K562 (cell line): ENCODE measurements at regions not wholly inside any gene's neighbourhood (a gene's known extent, or its start where the extent isn't known, plus 50 kb on each side); places are given as distances from the start of the nearest gene placed in this dataset.
A peak's percentile ranks its signal among the peaks of the same experiment; 100 is the strongest.

Experiments
- ATAC-seq: fragments of 200-7000 bp; cut with Tn5 transposase; 3 replicates; pipeline ENCODE4 v1.9.1; 2020; ENCODE audit warnings: moderate library complexity
- BruUV-seq: library from RNA; stranded (reverse); fragments of 400-500 nt; replicated peaks from 2 replicates; lab custom pipeline; 2021; lab: Mats Ljungman, UMichigan
- CTCF ChIA-PET: fragments of 300-600 bp; formaldehyde crosslinking; extraction: SDS; loops from one replicate; lab custom pipeline; 2021; ENCODE audit warnings: low intra/inter-chr PET ratio; lab: Yijun Ruan, JAX
- POLR2A ChIA-PET: fragments of 300-600, 350-650 bp; sonication (Branson Sonifier 250); formaldehyde crosslinking; extraction: SDS; loops from one replicate; lab custom pipeline; 2021; ENCODE audit warnings: antibody characterized with exemption, inconsistent platforms; lab: Yijun Ruan, JAX
- DNase-seq, 4 experiments: peaks; one replicate each; pipeline versions ENCODE4 v3.0.0 to v3.0.0-alpha.2; 2011 to 2018; ENCODE audit warnings: low spot score in 3 of 4, mixed read lengths in 3 of 4; ENCODE audit errors: extremely low read depth in 1 of 4
- FAIRE-seq: peaks from 2 replicates; lab custom pipeline; 2011; peaks lifted over from hg19 to GRCh38; lab: Jason Lieb, UNC
- H2AFZ ChIP-seq: 2 replicates; pipeline ENCODE4 v1.6.0; 2011; ENCODE audit warnings: low read depth, low read length, control low read depth, inconsistent platforms
- H3K27ac ChIP-seq: fragments of 200-600 bp; 3 replicates; pipeline ENCODE4 v1.8.0; 2011; ENCODE audit warnings: low read depth, mild to moderate bottlenecking, control low read depth, inconsistent platforms, low read length, moderate library complexity, mixed read lengths; ENCODE audit errors: extremely low read depth
- H3K27me3 ChIP-seq, 2 experiments: fragments of 300-600 bp in 1 of 2; 2 replicates in 1 of 2; 3 replicates in 1 of 2; pipeline versions ENCODE4 v1.6.0 to v1.8.0; 2011; ENCODE audit warnings: inconsistent platforms in 2 of 2, low read length in 2 of 2, mild to moderate bottlenecking in 1 of 2, mixed read lengths in 1 of 2, moderate library complexity in 1 of 2; ENCODE audit not compliant: control insufficient read depth in 2 of 2, insufficient read depth in 2 of 2
- H3K36me3 ChIP-seq: fragments of 300-600 bp; 3 replicates; pipeline ENCODE4 v1.8.0; 2011; ENCODE audit warnings: mild to moderate bottlenecking, low read length, inconsistent platforms; ENCODE audit not compliant: control insufficient read depth, insufficient read depth
- H3K4me1 ChIP-seq, 2 experiments: fragments of 200-600 bp in 1 of 2; replicated peaks in 1 of 2; 2 replicates in 1 of 2; 3 replicates in 1 of 2; pipeline versions ENCODE4 v1.5.1 to v1.8.0; 2011; ENCODE audit warnings: inconsistent platforms in 2 of 2, low read length in 2 of 2, mild to moderate bottlenecking in 1 of 2, mixed read lengths in 1 of 2, moderate library complexity in 1 of 2; ENCODE audit not compliant: control insufficient read depth in 2 of 2, insufficient read depth in 2 of 2
- H3K4me2 ChIP-seq: 2 replicates; pipeline ENCODE4 v1.6.1; 2011; ENCODE audit warnings: low read length, control low read depth, inconsistent platforms, mixed read lengths; ENCODE audit not compliant: insufficient read depth
- H3K4me3 ChIP-seq: fragments of 200-600 bp; sonication (generic), shearing (Covaris generic); 2 replicates; pipeline ENCODE4 v1.5.1; 2016; ENCODE audit warnings: control low read depth, inconsistent platforms
- H3K79me2 ChIP-seq: fragments of 200-600 bp; 3 replicates; pipeline ENCODE4 v1.8.0; 2011; ENCODE audit warnings: low read length, inconsistent platforms; ENCODE audit not compliant: control insufficient read depth, insufficient read depth
- H3K9ac ChIP-seq, 2 experiments: 2 replicates each; pipeline versions ENCODE4 v1.6.0 to v1.6.1; 2011; ENCODE audit warnings: low read depth in 2 of 2, low read length in 2 of 2, control low read depth in 1 of 2, inconsistent platforms in 1 of 2, mild to moderate bottlenecking in 1 of 2, mixed read lengths in 1 of 2; ENCODE audit not compliant: insufficient read depth in 1 of 2
- H3K9me1 ChIP-seq: one replicate; pipeline ENCODE4 v1.6.0; 2011; ENCODE audit warnings: inconsistent platforms, mild to moderate bottlenecking, low read length, moderate library complexity; ENCODE audit not compliant: control insufficient read depth, insufficient read depth
- H3K9me3 ChIP-seq: replicated peaks from 2 replicates; pipeline ENCODE4 v1.5.1; 2011; ENCODE audit warnings: low read depth, low read length, inconsistent platforms; ENCODE audit not compliant: control insufficient read depth, insufficient read depth
- H4K20me1 ChIP-seq: replicated peaks from 2 replicates; pipeline ENCODE4 v1.6.1; 2011; ENCODE audit warnings: low read length, inconsistent platforms, mixed read lengths; ENCODE audit not compliant: control insufficient read depth, insufficient read depth
- BACH1 ChIP-seq: fragments of 200-800 bp; sonication (Bioruptor generic); IDR thresholded peaks from 2 replicates; pipeline ENCODE4 v1.6.1; 2016; ENCODE audit warnings: missing genetic modification characterization, missing compliant biosample characterization
- C11orf30 ChIP-seq: fragments of 450-650 bp; IDR thresholded peaks from 2 replicates; pipeline ENCODE4 v1.6.1; 2016; ENCODE audit warnings: low read depth, mild to moderate bottlenecking
- CBFA2T3 ChIP-seq: fragments of 450-650 bp; IDR thresholded peaks from 2 replicates; pipeline ENCODE4 v1.6.1; 2017
- CBX8 ChIP-seq: fragments of 200-600 bp; sonication (generic); IDR thresholded peaks from 2 replicates; pipeline ENCODE4 v1.6.1; 2012; ENCODE audit warnings: borderline replicate concordance, mixed run types, low read depth, mild to moderate bottlenecking, moderate library complexity, mixed read lengths, low read length, control low read depth, inconsistent platforms; ENCODE audit not compliant: poor library complexity, severe bottlenecking; ENCODE audit errors: extremely low read depth
- CREBBP ChIP-seq: IDR thresholded peaks from one replicate; pipeline ENCODE4 v1.6.1; 2012; ENCODE audit warnings: low read depth, mild to moderate bottlenecking, control low read depth, inconsistent platforms, low read length
- FOXA3 ChIP-seq, 2 experiments: fragments of 450-650 bp in 1 of 2; sonication (generic) in 1 of 2; formaldehyde crosslinking; IDR thresholded peaks in 1 of 2; conservative IDR thresholded peaks in 1 of 2; 2 replicates each; pipeline versions ENCODE4 v1.4.0 to v1.8.0; 2020 to 2022; ENCODE audit warnings: mild to moderate bottlenecking in 2 of 2, missing genetic modification reagents in 1 of 2
- HINFP ChIP-seq: fragments of 450-650 bp; conservative IDR thresholded peaks from 2 replicates; pipeline ENCODE4 v1.6.1; 2016; ENCODE audit warnings: missing genetic modification characterization, low read depth, mild to moderate bottlenecking, control low read depth, missing compliant biosample characterization
- MAFF ChIP-seq: IDR thresholded peaks from 2 replicates; pipeline ENCODE4 v1.6.1; 2012; ENCODE audit warnings: low read length, improper control_type of control experiment
- MAFK ChIP-seq: IDR thresholded peaks from 2 replicates; pipeline ENCODE4 v1.6.1; 2011; ENCODE audit warnings: low read length, improper control_type of control experiment
- NCOR1 ChIP-seq: fragments of 450-650 bp; IDR thresholded peaks from 2 replicates; pipeline ENCODE4 v1.6.1; 2016; ENCODE audit warnings: mild to moderate bottlenecking, moderate library complexity
- NFE2 ChIP-seq: IDR thresholded peaks from 2 replicates; pipeline ENCODE4 v1.6.1; 2014; ENCODE audit warnings: antibody characterized with exemption, low read depth
- PHB ChIP-seq: fragments of 250-450 bp; sonication (Bioruptor Pico); IDR thresholded peaks from 2 replicates; pipeline ENCODE4 v1.5.0; 2021
- PYGO2 ChIP-seq: fragments of 450-650 bp; IDR thresholded peaks from 2 replicates; pipeline ENCODE4 v1.6.1; 2016; ENCODE audit warnings: mild to moderate bottlenecking, missing genetic modification characterization, moderate library complexity, missing compliant biosample characterization
- SMAD4 ChIP-seq: fragments of 250-450 bp; sonication (Bioruptor Pico); conservative IDR thresholded peaks from 2 replicates; pipeline ENCODE4 v1.8.0; 2021; ENCODE audit warnings: inconsistent platforms, mild to moderate bottlenecking, moderate library complexity
- SMARCC2 ChIP-seq: fragments of 450-650 bp; IDR thresholded peaks from 2 replicates; pipeline ENCODE4 v1.6.1; 2017; ENCODE audit warnings: antibody characterized with exemption, moderate library complexity, mild to moderate bottlenecking, low read depth
- SRF ChIP-seq, 2 experiments: fragments of 250-450, 450-650 bp in 1 of 2; sonication (Bioruptor Pico) in 1 of 2; sonication (generic) in 1 of 2; formaldehyde crosslinking; IDR thresholded peaks; 2 replicates each; pipeline versions ENCODE4 v1.5.0 to v1.5.1; 2020 to 2022; ENCODE audit warnings: mild to moderate bottlenecking in 1 of 2, missing genetic modification reagents in 1 of 2
- TAF7 ChIP-seq: fragments of 450-650 bp; IDR thresholded peaks from 2 replicates; pipeline ENCODE4 v1.6.1; 2016; ENCODE audit warnings: missing genetic modification characterization, missing compliant biosample characterization
- ZBTB34 ChIP-seq: fragments of 250-450 bp; sonication (Bioruptor Pico); IDR thresholded peaks from 2 replicates; pipeline ENCODE4 v1.8.0; 2021; ENCODE audit warnings: mild to moderate bottlenecking, moderate library complexity
- ZC3H11A ChIP-seq: IDR thresholded peaks from 2 replicates; pipeline ENCODE4 v1.6.1; 2012; ENCODE audit warnings: low read depth, low read length, improper control_type of control experiment
- ZNF3 ChIP-seq: fragments of 250-450 bp; sonication (Bioruptor Pico); IDR thresholded peaks from 2 replicates; pipeline ENCODE4 v1.5.0; 2021; ENCODE audit warnings: mild to moderate bottlenecking, moderate library complexity
- ZNF316 ChIP-seq: fragments of 450-650 bp; IDR thresholded peaks from 2 replicates; pipeline ENCODE4 v1.6.1; 2016
- ZNF551 ChIP-seq: fragments of 250-450 bp; sonication (Bioruptor Pico); IDR thresholded peaks from 2 replicates; pipeline ENCODE4 v1.5.0; 2021; ENCODE audit warnings: mild to moderate bottlenecking, moderate library complexity
- WGBS: fragments of 100-300 bp; shearing (Covaris generic); methylation state at CpG from one replicate; pipeline ENCODE4 v1.1.6; 2016; ENCODE audit warnings: low coverage, mixed read lengths; ENCODE audit not compliant: insufficient coverage; ENCODE audit errors: missing lambda C conversion rate; 5-methylcytosine and 5-hydroxymethylcytosine counted together
- in situ Hi-C: fragments of 300-500 bp; cut with MboI; formaldehyde crosslinking; loops from 4 replicates; pipeline ENCODE4 v1.15.0; 2018; ENCODE audit warnings: inconsistent platforms, mixed read lengths
- intact Hi-C: fragments of 100-400 bp; cut with micrococcal nuclease; formaldehyde crosslinking; loops from 2 replicates; pipeline ENCODE4 v1.14.2; 2022

GRCh38 chr3:42035816-42036482 lies 55.2 kb upstream of the TRAK1 start:
- H3K9me3 ChIP-seq, result no peaks in the 10 kb centered on the region
- DNase-seq (peak in 1 of 4 experiments; percentile 29), FAIRE-seq (no peak), ATAC-seq (peak; percentile 22; the same call in 2 of the 3 replicates)
- peak overlapping the region in 1 of 2 experiments; percentile 32; a peak in 1 of 4 replicates for H3K9ac ChIP-seq
- H3K4me2 ChIP-seq, result no peak overlapping the region; the same call in 1 of the 2 replicates
- peaks cover 16% of the 10 kb centered on the region for H3K36me3 ChIP-seq
- 45% methylated on average over 4 of the region's 4 CpGs for WGBS
- intact Hi-C loops, result no loop called here
- ChIA-PET CTCF (no interaction called here), POLR2A (interaction anchor here (0.6 to 4.3 kb wide), 12 partner anchors 10 to 1450 kb away, joined by 3 to 32 read pairs (median 3); no protein-coding TSS in a partner anchor)
- H3K4me1 ChIP-seq, result peaks cover 16 to 18% of the 10 kb centered on the region in 2 experiments; a peak in 4 of 5 replicates
- H2AFZ ChIP-seq, result no peak overlapping the region
- peaks cover 48% of the 10 kb centered on the region for H4K20me1 ChIP-seq
- H3K27me3 ChIP-seq, result no peaks in the 10 kb centered on the region
- H3K4me3 ChIP-seq, result no peak overlapping the region
- 0 out of 3 replicates have a peak overlapping the region, but pooled peaks have one; percentile 2 for H3K27ac ChIP-seq
- no TSS peak for BruUV-seq
- in situ Hi-C loops, result no loop called here
- peaks cover 28% of the 10 kb centered on the region for H3K79me2 ChIP-seq
- no peaks in the 10 kb centered on the region for H3K9me1 ChIP-seq
- TF ChIP-seq FOXA3 (CRISPR knock-in tag; conservative IDR thresholded peaks at IDR 0.05 in 1 of 2, IDR thresholded peaks at IDR 0.05 in 1 of 2) (no peak), ZC3H11A (no peak), MAFK (peak; percentile 54; the same call in 1 of the 2 replicates), SMAD4 (CRISPR knock-in tag) (no peak), CREBBP (no peak), NFE2 (0 out of 2 replicates have a peak, but pooled peaks have one; percentile 17), HINFP (no peak), PHB (CRISPR knock-in tag) (no peak), ZNF316 (peak; percentile 93), TAF7 (tag) (no peak), ZNF551 (CRISPR knock-in tag) (no peak), SRF (CRISPR knock-in tag; IDR thresholded peaks at IDR 0.05) (no peak), SMARCC2 (no peak), C11orf30 (peak; percentile 85), PYGO2 (tag) (0 out of 2 replicates have a peak, but pooled peaks have one; percentile 50), ZBTB34 (no peak), CBFA2T3 (peak; percentile 26), CBX8 (no peak), BACH1 (tag) (0 out of 2 replicates have a peak, but pooled peaks have one; percentile 22), ZNF3 (CRISPR knock-in tag) (no peak), NCOR1 (peak; percentile 4; the same call in 1 of the 2 replicates), MAFF (peak; percentile 41; the same call in 1 of the 2 replicates)
